Prostate gland (tissue), 2 donors: ENCODE measurements at regions not wholly inside any gene's neighbourhood (a gene's known extent, or its start where the extent isn't known, plus 50 kb on each side); places are given as distances from the start of the nearest gene placed in this dataset.

Experiments used
- CTCF ChIP-seq, 4 experiments: fragments of 200-600 bp in 2 of 4; fragments of 450-650 bp in 2 of 4; sonication (generic) in 2 of 4; IDR thresholded peaks; 1 replicate in 3 of 4; 2 replicates in 1 of 4; pipeline ENCODE4 v1.5.1; 2016 to 2019; ENCODE audit warnings: antibody characterized with exemption in 4 of 4, mild to moderate bottlenecking in 2 of 4, moderate library complexity in 2 of 4
- POLR2A ChIP-seq: fragments of 450-650 bp; IDR thresholded peaks from one replicate; pipeline ENCODE4 v1.6.1; 2016; ENCODE audit warnings: antibody characterized with exemption, mild to moderate bottlenecking
- POLR2AphosphoS5 ChIP-seq: sonication (generic); formaldehyde crosslinking; IDR thresholded peaks from one replicate; pipeline ENCODE4 v1.6.1; 2017; ENCODE audit warnings: antibody characterized with exemption

GRCh38 chr5:96110300-96110699 lies 148.6 kb upstream of the ELL2 start:
- TF ChIP-seq CTCF (IDR thresholded peaks at IDR 0.05) = no peak
- TF ChIP-seq POLR2A = no peak
- no peak for TF ChIP-seq POLR2AphosphoS5
